NB4 (cell line): ENCODE measurements at regions not wholly inside any gene's neighbourhood (a gene's known extent, or its start where the extent isn't known, plus 50 kb on each side); places are given as distances from the start of the nearest gene placed in this dataset.
A peak's percentile ranks its signal among the peaks of the same experiment; 100 is the strongest.

Experiments
- CTCF ChIP-seq: IDR thresholded peaks from one replicate; pipeline ENCODE4 v1.5.1; 2012; ENCODE audit warnings: low read depth, low read length
- MAX ChIP-seq: IDR thresholded peaks from 2 replicates; pipeline ENCODE4 v1.6.1; 2011; ENCODE audit warnings: low read depth, low read length
- POLR2A ChIP-seq: IDR thresholded peaks from 2 replicates; pipeline ENCODE4 v1.6.1; 2011; ENCODE audit warnings: mild to moderate bottlenecking; ENCODE audit not compliant: insufficient read length; ENCODE audit errors: extremely low read depth

- TF ChIP-seq CTCF (peak; percentile 42), POLR2A (no peak), MAX (no peak)
Measured at GRCh38 chr6:138004430-138005287, 102.6 kb downstream of the PERP start.
